ENCODE measurements at regions not wholly inside any gene's neighbourhood (a gene's known extent, or its start where the extent isn't known, plus 50 kb on each side); places are given as distances from the start of the nearest gene placed in this dataset.
"Not testable (repeated sequence)": the region's sequence is repeated elsewhere in the genome, so short reads cannot be mapped to it uniquely, and the experiment has no call there.

DNA sequence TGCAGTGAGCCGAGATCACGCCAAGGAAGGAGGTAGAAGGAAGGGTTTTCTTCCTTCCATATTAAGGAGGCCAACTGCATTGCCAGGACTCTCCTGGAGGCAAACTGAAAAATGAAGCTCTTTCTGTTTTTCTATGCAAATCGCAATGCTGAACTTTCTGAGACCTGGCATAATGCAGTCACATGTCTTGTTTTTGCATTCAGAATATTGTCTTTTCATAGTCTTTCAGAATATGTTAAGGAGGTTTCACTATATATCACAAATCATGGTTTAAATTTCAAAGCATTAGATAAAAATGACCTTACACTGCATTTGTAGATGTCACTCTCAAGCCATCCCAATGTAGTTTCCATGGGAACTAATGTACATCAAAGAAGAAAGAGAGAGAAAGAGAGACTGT, 556.5 kb downstream of the TTLL7 start:
- H3K9me3 ChIP-seq; H3K36me3 ChIP-seq; H3K4me3 ChIP-seq; DNase-seq (ENCODE audit: extremely low spot score); H3K4me1 ChIP-seq; H3K27ac ChIP-seq (replicated peaks in 1 of 4); H3K27me3 ChIP-seq; intact Hi-C loops (cut with DNase I): not testable (repeated sequence)
- WGBS, result 100% methylated on average over 2 of the region's 3 CpGs

GRCh38 chr1:83440586-83440985, 558.3 kb downstream of the TTLL7 start:
- not testable (repeated sequence) for H3K36me3 ChIP-seq

DNA sequence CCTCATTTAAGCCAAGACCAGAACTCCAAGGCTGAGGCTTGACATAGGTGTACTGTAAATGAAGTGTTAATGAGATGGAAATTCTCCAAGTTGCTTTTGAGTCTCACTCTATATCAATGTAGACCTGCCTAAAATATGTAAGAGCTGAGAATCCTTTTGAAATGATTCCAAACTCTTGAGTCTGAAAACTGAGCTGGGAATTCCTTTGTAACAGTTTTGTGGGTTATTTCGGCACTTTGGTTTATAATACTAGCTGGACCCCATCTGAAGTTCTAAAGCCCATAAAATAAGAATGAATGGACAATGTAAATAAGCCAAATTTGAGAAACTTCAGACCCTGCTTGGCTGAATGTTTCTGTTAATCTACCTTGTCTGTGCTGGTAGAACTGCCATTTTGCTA, 558.9 kb downstream of the TTLL7 start:
- intact Hi-C loops (cut with DNase I); H3K27ac ChIP-seq (replicated peaks in 1 of 4); H3K27me3 ChIP-seq; H3K36me3 ChIP-seq; H3K4me1 ChIP-seq; H3K4me3 ChIP-seq; H3K9me3 ChIP-seq; DNase-seq (ENCODE audit: extremely low spot score): not testable (repeated sequence)
- WGBS, result 60% methylated on average over 1 of the region's 1 CpG

More at GRCh38 chr1:83440586-83440985, 558.3 kb downstream of the TTLL7 start:
- H3K27me3 ChIP-seq; intact Hi-C loops (cut with DNase I); H3K4me1 ChIP-seq; H3K4me3 ChIP-seq; DNase-seq (ENCODE audit: extremely low spot score); H3K27ac ChIP-seq (replicated peaks in 1 of 4); H3K9me3 ChIP-seq: not testable (repeated sequence)
- 46% methylated on average over 3 of the region's 3 CpGs for WGBS

DNA sequence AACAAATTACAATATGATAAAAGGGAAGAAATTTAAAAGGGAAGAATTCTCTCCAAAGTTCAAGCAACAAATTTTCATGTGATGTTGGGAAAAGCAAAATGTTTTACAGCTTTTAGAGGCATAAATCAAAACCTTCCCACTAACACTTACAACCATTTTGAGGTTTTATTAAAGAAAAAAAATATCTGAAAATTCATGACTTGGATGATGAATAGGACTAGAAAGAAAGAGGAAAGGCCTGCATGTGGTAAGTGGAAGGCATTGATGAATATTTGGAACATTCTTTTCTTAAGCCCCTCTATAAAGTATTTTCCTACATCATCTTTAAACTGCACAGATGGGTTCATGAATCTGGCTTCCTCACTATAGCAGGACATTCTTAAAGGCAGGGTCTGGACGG, 560.6 kb downstream of the TTLL7 start:
- H3K36me3 ChIP-seq; H3K27ac ChIP-seq (replicated peaks in 1 of 4); H3K27me3 ChIP-seq; H3K4me1 ChIP-seq; DNase-seq (ENCODE audit: extremely low spot score); intact Hi-C loops (cut with DNase I); H3K4me3 ChIP-seq; H3K9me3 ChIP-seq: not testable (repeated sequence)
- 93% methylated on average over 1 of the region's 1 CpG for WGBS

DNA sequence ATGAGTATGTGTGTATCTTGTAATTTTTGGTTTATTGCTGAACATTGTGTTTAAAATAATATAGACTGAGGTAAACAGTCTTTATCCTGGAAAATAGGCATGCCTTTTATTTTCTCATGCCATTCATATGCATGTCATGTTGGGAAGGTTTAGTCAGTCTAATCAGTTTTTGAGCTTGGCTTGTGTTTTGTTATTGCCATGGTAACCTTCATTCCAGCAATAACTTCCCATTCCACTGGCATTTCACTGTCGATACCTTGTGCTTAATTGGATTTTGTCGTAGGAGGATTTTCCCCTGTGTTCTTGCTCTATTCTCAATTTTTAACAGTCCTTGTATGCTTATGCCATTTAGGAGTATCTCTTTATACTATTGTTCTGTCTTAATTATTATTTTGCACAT, 563.6 kb downstream of the TTLL7 start:
- H3K4me3 ChIP-seq; intact Hi-C loops (cut with DNase I): not testable (repeated sequence)

DNA sequence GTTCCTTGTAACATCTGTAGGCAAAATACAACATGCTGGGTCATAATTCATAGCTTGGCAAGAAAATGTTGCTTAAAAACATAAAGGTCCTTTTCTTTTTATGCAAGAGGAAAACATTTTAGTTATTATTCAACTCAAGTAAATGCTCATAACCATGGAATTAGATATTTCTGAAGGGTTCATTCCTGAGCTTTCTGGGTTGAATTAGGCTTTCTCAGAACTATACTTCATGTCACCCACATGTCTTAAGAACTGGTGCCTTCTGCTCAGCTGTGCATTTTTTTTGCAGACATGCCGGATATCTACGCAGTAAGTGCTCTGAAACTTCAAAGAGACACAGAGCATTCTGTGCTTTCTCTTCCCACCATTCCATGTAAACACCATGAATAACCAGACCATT, 571.4 kb downstream of the TTLL7 start:
- WGBS, result 79% methylated on average over 2 of the region's 2 CpGs
- H3K4me1 ChIP-seq; intact Hi-C loops (cut with DNase I); H3K27me3 ChIP-seq; H3K9me3 ChIP-seq; H3K4me3 ChIP-seq; DNase-seq (ENCODE audit: extremely low spot score); H3K36me3 ChIP-seq; H3K27ac ChIP-seq (replicated peaks in 1 of 4): not testable (repeated sequence)

More for the DNA sequence above, 563.6 kb downstream of the TTLL7 start:
- not testable (repeated sequence) for DNase-seq (ENCODE audit: extremely low spot score); H3K4me1 ChIP-seq; H3K36me3 ChIP-seq; H3K9me3 ChIP-seq; H3K27ac ChIP-seq (replicated peaks in 1 of 4); H3K27me3 ChIP-seq
- 70% methylated on average over 2 of the region's 2 CpGs for WGBS

- H3K4me3 ChIP-seq; H3K36me3 ChIP-seq; H3K9me3 ChIP-seq; DNase-seq (ENCODE audit: extremely low spot score); H3K4me1 ChIP-seq; H3K27me3 ChIP-seq; H3K27ac ChIP-seq (replicated peaks in 1 of 4); intact Hi-C loops (cut with DNase I): not testable (repeated sequence)
- 78% methylated on average over 6 of the region's 6 CpGs for WGBS
Measured at GRCh38 chr1:83423382-83423781, 575.5 kb downstream of the TTLL7 start.

- H3K9me3 ChIP-seq, result no peaks in the 10 kb centered on the region
- intact Hi-C loops (cut with DNase I), result no loop called here
- H3K4me1 ChIP-seq, result no peaks in the 10 kb centered on the region
- TF ChIP-seq POLR2AphosphoS5 (IDR thresholded peaks at IDR 0.05), result no peak
- no peak for TF ChIP-seq EP300 (IDR thresholded peaks at IDR 0.05)
- TF ChIP-seq, protein P1, sequence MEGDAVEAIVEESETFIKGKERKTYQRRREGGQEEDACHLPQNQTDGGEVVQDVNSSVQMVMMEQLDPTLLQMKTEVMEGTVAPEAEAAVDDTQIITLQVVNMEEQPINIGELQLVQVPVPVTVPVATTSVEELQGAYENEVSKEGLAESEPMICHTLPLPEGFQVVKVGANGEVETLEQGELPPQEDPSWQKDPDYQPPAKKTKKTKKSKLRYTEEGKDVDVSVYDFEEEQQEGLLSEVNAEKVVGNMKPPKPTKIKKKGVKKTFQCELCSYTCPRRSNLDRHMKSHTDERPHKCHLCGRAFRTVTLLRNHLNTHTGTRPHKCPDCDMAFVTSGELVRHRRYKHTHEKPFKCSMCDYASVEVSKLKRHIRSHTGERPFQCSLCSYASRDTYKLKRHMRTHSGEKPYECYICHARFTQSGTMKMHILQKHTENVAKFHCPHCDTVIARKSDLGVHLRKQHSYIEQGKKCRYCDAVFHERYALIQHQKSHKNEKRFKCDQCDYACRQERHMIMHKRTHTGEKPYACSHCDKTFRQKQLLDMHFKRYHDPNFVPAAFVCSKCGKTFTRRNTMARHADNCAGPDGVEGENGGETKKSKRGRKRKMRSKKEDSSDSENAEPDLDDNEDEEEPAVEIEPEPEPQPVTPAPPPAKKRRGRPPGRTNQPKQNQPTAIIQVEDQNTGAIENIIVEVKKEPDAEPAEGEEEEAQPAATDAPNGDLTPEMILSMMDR (IDR thresholded peaks at IDR 0.05), result no peak
- no peak for TF ChIP-seq POLR2A (IDR thresholded peaks at IDR 0.05; ENCODE audit: low read depth)
- no peaks in the 10 kb centered on the region for H3K27me3 ChIP-seq
- no peak overlapping the region for H3K27ac ChIP-seq (replicated peaks in 1 of 4)
- H3K36me3 ChIP-seq, result no peaks in the 10 kb centered on the region
- DNase-seq (ENCODE audit: extremely low spot score), result no peak
- no peak overlapping the region for H3K4me3 ChIP-seq
- whole genome bisulfite sequencing, result 89% methylated on average over 1 of the region's 1 CpG
Measured at GRCh38 chr1:83418558-83418957, 580.4 kb downstream of the TTLL7 start.

DNA sequence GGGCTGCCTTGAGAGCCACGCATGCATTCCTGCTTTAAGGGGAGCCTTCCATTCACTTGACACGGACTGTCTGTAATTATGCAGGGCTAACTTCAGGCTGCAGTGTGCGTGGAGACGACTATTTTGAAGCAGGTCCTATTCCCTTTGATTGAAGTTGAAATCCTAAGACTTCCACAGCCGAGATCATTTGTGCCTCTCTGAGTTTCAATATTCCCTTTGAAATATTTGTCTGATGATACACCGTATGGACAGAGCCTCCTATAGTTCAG, 585.2 kb downstream of the TTLL7 start:
- intact Hi-C loops (cut with DNase I); H3K36me3 ChIP-seq; DNase-seq (ENCODE audit: extremely low spot score); H3K4me1 ChIP-seq; H3K4me3 ChIP-seq; H3K9me3 ChIP-seq; H3K27me3 ChIP-seq; H3K27ac ChIP-seq (replicated peaks in 1 of 4): not testable (repeated sequence)
- WGBS, result 30% methylated on average over 1 of the region's 6 CpGs

DNA sequence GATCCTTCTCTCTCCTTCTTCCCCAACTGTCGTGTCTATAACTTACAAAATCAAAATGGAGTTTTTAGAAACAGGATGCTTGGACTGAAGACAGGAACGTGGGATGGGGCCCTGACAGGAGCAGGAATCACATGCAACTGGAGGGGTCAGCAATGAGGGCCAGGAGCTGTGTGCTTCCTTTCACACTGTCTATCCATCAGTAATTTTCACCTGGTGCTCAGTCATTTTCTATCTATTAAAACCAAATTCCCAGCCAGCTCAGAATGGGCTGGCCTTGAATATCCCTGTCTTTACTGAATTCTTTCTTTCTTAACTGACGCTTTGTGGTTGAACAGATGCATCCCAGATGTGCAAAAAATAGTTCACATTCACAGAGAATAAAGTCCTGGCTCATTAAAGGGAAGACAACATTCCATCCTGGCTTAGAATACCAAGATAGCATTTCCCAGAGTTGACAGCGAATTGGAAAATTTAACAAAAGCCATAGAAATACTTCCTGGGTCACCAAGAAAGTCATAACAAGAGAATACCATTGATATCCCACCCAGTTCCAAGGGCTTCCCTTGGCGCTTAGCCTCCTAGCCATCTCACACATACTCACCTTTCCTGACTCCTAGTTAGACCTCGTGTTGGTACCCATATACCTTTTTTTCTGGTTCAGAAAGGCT, 588.1 kb downstream of the TTLL7 start:
- H3K4me3 ChIP-seq; intact Hi-C loops (cut with DNase I); DNase-seq (ENCODE audit: extremely low spot score); H3K9me3 ChIP-seq; H3K36me3 ChIP-seq; H3K27ac ChIP-seq (replicated peaks in 1 of 4); H3K4me1 ChIP-seq; H3K27me3 ChIP-seq: not testable (repeated sequence)
- WGBS, result 69% methylated on average over 5 of the region's 6 CpGs

DNA sequence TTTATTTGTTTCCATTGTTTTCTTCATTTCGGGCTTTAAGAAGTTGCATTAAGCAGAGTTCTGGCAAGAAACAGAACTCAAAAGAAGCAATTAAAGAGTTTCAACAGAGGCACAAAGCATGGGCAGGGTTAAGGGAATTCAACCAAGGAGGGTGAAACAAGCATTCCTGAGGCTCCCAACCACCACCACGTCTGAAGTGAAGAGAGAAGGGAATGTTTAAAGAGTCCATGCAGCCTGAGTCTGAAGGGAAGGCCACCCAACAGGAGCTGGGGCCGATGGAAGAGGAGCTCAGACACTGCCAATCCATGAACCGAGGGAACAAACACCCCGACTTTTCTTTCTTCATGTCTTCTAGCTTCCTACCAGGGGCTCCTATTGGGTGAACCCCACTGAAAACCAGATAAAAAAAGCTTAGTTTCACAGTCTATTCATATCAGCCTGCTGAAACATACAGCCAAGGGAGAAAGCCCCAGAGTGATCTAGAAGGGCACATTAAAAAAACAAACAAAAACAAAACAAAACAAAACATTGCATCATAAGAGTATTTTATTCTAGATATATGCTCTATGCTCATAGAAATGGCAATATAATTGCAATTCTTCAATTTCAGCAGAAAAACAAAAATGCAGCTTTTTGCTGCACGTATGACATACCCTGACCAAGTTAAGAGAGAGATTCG, 592.1 kb downstream of the TTLL7 start:
- H3K4me1 ChIP-seq; H3K4me3 ChIP-seq; H3K9me3 ChIP-seq; H3K27me3 ChIP-seq; H3K36me3 ChIP-seq; H3K27ac ChIP-seq (replicated peaks in 1 of 4); intact Hi-C loops (cut with DNase I); DNase-seq (ENCODE audit: extremely low spot score): not testable (repeated sequence)
- 91% methylated on average over 3 of the region's 7 CpGs for WGBS

DNA sequence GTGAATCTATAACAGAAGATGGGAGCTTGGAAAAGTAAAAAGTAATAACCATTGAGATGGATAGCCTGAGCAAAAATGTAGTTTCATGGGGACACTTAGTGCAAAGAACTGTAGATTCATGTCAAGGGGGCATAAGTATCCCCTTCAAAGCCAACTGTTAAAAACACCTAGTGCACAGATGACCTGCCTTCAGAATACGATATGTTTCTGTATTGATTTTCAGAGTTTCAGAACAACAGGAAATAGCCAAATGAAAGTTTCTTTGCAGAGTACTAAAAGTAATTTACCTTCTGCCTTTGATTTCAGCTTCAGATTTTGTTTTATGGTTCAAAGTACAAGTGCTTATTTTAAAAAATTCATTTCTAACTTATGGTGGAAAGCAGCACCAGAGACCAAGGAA, 593.1 kb downstream of the TTLL7 start:
- H3K36me3 ChIP-seq; intact Hi-C loops (cut with DNase I); H3K9me3 ChIP-seq; H3K27ac ChIP-seq (replicated peaks in 1 of 4); H3K4me1 ChIP-seq; H3K4me3 ChIP-seq; H3K27me3 ChIP-seq; DNase-seq (ENCODE audit: extremely low spot score): not testable (repeated sequence)
- 94% methylated on average over 1 of the region's 1 CpG for WGBS
